ENCODE measurements at regions not wholly inside any gene's neighbourhood (a gene's known extent, or its start where the extent isn't known, plus 50 kb on each side); places are given as distances from the start of the nearest gene placed in this dataset.

DNA sequence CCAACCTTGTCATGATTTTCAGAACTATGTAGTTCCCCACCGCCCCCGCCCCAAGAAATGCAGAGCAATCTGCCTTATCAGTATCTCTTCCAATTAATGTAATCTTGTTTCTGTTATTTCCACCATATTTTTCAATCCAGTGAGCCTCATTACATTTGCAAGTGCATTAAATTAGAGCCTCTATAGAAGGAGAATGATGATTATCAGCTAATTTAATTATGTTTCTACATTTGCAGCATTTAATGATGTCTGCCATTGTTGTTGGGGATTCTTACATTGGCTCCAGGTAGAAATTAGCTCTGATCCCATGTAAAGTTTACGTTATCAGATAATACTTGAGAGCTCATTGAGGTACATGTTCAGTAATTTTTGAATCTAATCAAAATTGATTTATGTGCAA, 707.0 kb upstream of the RBFOX1 start:
- no peak for TF ChIP-seq POLR2AphosphoS5 (IDR thresholded peaks at IDR 0.05; ENCODE audit: borderline replicate concordance, low read depth, low read length)
- TF ChIP-seq EZH2 (IDR thresholded peaks at IDR 0.05), result no peak

Data from SK-N-MC (cell line).